ENCODE measurements at regions not wholly inside any gene's neighbourhood (a gene's known extent, or its start where the extent isn't known, plus 50 kb on each side); places are given as distances from the start of the nearest gene placed in this dataset.

- Histone ChIP-seq H3K27me3 (no peaks in the 10 kb centered on the region), H3K4me3 (no peak overlapping the region), H3K36me3 (no peaks in the 10 kb centered on the region), H3K9me3 (no peaks in the 10 kb centered on the region), H3K27ac (no peak overlapping the region), H3K4me1 (no peaks in the 10 kb centered on the region)
- no peak for DNase-seq (ENCODE audit: low spot score in 2 of 2)
- TF ChIP-seq POLR2A (IDR thresholded peaks at IDR 0.05) (no peak), EP300 (IDR thresholded peaks at IDR 0.05) (no peak)
- TF ChIP-seq, protein P1, sequence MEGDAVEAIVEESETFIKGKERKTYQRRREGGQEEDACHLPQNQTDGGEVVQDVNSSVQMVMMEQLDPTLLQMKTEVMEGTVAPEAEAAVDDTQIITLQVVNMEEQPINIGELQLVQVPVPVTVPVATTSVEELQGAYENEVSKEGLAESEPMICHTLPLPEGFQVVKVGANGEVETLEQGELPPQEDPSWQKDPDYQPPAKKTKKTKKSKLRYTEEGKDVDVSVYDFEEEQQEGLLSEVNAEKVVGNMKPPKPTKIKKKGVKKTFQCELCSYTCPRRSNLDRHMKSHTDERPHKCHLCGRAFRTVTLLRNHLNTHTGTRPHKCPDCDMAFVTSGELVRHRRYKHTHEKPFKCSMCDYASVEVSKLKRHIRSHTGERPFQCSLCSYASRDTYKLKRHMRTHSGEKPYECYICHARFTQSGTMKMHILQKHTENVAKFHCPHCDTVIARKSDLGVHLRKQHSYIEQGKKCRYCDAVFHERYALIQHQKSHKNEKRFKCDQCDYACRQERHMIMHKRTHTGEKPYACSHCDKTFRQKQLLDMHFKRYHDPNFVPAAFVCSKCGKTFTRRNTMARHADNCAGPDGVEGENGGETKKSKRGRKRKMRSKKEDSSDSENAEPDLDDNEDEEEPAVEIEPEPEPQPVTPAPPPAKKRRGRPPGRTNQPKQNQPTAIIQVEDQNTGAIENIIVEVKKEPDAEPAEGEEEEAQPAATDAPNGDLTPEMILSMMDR (IDR thresholded peaks at IDR 0.05), result no peak
- 89 to 92% methylated on average over 1 of the region's 1 CpG for WGBS, 2 donors
Observed at GRCh38 chr20:40933758-40934157, 94.9 kb upstream of the TOP1 start.

GRCh38 chr20:40938020-40938419 is 90.6 kb upstream of the TOP1 start:
- WGBS, 2 donors, result 79 to 89% methylated on average over 4 of the region's 4 CpGs

DNA sequence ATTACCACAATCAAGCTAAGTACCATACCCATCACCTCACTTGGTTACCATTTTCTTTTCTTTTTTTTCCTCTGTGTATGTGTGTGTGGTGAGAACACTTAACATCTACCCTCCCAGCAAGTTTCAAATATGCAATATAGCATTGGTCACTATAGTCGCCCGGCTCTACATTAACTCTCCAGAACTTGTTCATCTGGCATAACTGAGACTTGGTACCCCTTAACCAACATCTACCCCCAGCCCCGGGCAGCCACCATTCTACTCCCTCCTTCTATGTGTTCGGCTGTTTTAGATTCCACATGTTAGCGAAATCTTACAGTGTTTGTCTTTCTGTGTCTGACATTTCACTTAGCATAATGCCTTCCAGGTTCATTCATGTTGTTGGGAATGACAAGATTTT is 89.0 kb upstream of the TOP1 start:
- 90 to 94% methylated on average over 5 of the region's 5 CpGs for WGBS, 2 donors

More at GRCh38 chr20:40938020-40938419, 90.6 kb upstream of the TOP1 start:
- Histone ChIP-seq H3K9me3 (no peaks in the 10 kb centered on the region), H3K4me3 (no peak overlapping the region), H3K4me1 (no peaks in the 10 kb centered on the region), H3K27ac (no peak overlapping the region), H3K36me3 (no peaks in the 10 kb centered on the region), H3K27me3 (no peaks in the 10 kb centered on the region)
- TF ChIP-seq EP300 (IDR thresholded peaks at IDR 0.05), result no peak
- DNase-seq (ENCODE audit: low spot score in 2 of 2), result no peak

DNA sequence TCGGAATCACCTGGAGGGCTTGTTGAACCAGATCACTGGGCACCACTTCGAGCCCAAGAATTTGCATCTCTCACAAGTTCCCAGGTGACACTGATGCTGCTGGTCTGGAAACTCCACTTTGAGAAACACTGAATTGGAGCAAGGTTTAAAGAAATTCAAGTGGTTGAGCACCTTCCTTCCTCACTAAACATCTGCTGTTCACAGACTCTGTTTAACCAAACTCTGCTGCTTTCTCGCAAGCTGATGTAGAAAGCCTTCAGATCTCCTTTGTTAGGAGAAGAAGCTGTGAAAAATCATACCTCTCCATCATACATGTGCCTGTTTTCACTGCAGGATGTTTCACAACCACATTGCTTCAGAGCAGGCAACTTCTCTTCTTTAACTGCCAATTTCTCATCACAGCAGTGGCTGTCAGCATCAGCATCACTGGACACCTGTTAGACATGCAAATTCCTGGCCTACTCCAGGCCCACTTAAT is 87.5 kb upstream of the TOP1 start:
- H3K9me3 ChIP-seq, result no peaks in the 10 kb centered on the region
- TF ChIP-seq, protein P1 (IDR thresholded peaks at IDR 0.05), result no peak
- TF ChIP-seq EP300 (IDR thresholded peaks at IDR 0.05) (no peak), POLR2A (IDR thresholded peaks at IDR 0.05) (no peak)
- H3K27ac ChIP-seq, result no peak overlapping the region
- no peaks in the 10 kb centered on the region for H3K36me3 ChIP-seq
- H3K27me3 ChIP-seq, result no peaks in the 10 kb centered on the region
- DNase-seq (ENCODE audit: low spot score in 2 of 2), result no peak
- H3K4me3 ChIP-seq, result no peak overlapping the region
- H3K4me1 ChIP-seq, result peaks cover 0 to 4% (median 0%) of the 10 kb centered on the region in 4 donors
- WGBS, 2 donors, result 86 to 92% methylated on average over 3 of the region's 3 CpGs

More for the DNA sequence above, 89.0 kb upstream of the TOP1 start:
- Histone ChIP-seq H3K4me3 (no peak overlapping the region), H3K36me3 (no peaks in the 10 kb centered on the region), H3K27me3 (no peaks in the 10 kb centered on the region), H3K4me1 (no peaks in the 10 kb centered on the region), H3K27ac (no peak overlapping the region), H3K9me3 (no peaks in the 10 kb centered on the region)
- TF ChIP-seq EP300 (IDR thresholded peaks at IDR 0.05), result no peak
- DNase-seq (ENCODE audit: low spot score in 2 of 2), result no peak

DNA sequence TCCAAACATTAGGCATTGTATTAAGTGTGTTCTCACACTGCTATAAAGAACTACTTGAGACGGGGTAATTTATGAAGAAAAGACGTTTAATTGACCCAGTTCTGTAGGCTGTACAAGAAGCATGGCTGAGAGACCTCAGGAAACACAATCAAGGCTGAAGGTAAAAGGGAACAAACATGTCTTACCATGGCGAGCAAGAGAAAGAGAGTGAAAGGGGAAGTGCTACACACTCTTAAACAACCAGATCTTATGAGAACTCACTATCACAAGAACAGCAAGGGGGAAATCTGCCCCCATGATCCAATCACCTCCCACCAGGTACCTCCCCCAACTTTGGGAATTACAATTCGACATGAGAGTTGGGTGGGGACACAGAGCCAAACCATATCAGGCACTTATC is 86.6 kb upstream of the TOP1 start:
- Histone ChIP-seq H3K4me1 (peaks cover 0 to 5% (median 0%) of the 10 kb centered on the region in 4 donors), H3K4me3 (no peak overlapping the region), H3K36me3 (no peaks in the 10 kb centered on the region), H3K9me3 (no peaks in the 10 kb centered on the region), H3K27ac (no peak overlapping the region), H3K27me3 (no peaks in the 10 kb centered on the region)
- TF ChIP-seq POLR2A (IDR thresholded peaks at IDR 0.05) (no peak), EP300 (IDR thresholded peaks at IDR 0.05) (no peak)
- TF ChIP-seq, protein P1 (IDR thresholded peaks at IDR 0.05), result no peak
- DNase-seq (ENCODE audit: low spot score in 2 of 2), result no peak
- 63 to 68% methylated on average over 4 of the region's 4 CpGs for WGBS, 2 donors

DNA sequence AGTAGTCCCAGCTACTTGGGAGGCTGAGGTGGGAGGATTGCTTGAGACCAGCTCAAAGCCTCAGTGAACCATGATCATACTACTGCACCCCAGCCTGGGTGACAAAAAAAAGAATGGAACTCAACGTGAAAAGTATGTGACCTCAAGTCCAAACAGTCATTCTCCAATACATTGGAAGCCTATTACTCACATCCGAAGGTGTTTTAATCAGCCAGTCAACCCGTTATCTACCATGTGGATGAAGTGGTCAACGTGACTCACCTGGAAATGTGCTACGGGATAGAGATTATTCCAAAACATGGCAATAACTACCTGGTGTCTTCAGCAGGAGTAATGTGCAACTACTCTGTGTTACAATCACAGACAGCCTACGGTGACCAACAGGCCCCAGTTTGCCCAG is 85.8 kb upstream of the TOP1 start:
- Histone ChIP-seq H3K9me3 (no peaks in the 10 kb centered on the region), H3K27ac (no peak overlapping the region), H3K27me3 (no peaks in the 10 kb centered on the region), H3K4me3 (no peak overlapping the region), H3K4me1 (peaks cover 0 to 5% (median 0%) of the 10 kb centered on the region in 4 donors), H3K36me3 (no peaks in the 10 kb centered on the region)
- TF ChIP-seq EP300 (IDR thresholded peaks at IDR 0.05), result no peak
- TF ChIP-seq POLR2A (IDR thresholded peaks at IDR 0.05), result no peak
- TF ChIP-seq, protein P1 (IDR thresholded peaks at IDR 0.05), result no peak
- WGBS, 2 donors, result 90 to 95% methylated on average over 6 of the region's 6 CpGs
- DNase-seq (ENCODE audit: low spot score in 2 of 2), result no peak
